ENCODE measurements at regions not wholly inside any gene's neighbourhood (a gene's known extent, or its start where the extent isn't known, plus 50 kb on each side); places are given as distances from the start of the nearest gene placed in this dataset.

DNA sequence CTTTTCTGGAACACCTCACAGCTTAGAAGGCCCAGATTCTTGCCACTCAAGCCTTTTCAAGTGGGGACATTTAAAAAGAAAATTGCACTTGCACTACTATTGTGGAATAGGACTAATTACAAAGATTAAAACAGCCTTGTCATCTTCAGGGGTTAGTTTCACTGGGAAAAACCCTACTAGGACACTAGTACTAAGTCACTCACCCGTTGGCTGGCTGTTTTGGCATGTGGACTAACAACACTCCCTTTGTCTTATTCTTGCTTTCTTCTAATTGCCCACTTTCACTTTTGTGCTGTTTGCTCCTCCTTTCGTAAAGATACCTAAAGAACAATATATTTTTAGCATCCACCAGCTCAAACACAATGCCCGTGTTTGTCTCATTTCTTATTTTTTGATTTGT, 200.9 kb upstream of the MID1 start:
- H3K4me3 Mint-ChIP-seq, result no peak overlapping the region
- no peaks in the 10 kb centered on the region for H3K27me3 ChIP-seq (ENCODE audit: control insufficient read depth in 1 of 2, insufficient read depth in 2 of 2, low read length in 2 of 2)
- H3K4me3 ChIP-seq (ENCODE audit: low read length), result no peak overlapping the region
- TF ChIP-seq, protein P1, sequence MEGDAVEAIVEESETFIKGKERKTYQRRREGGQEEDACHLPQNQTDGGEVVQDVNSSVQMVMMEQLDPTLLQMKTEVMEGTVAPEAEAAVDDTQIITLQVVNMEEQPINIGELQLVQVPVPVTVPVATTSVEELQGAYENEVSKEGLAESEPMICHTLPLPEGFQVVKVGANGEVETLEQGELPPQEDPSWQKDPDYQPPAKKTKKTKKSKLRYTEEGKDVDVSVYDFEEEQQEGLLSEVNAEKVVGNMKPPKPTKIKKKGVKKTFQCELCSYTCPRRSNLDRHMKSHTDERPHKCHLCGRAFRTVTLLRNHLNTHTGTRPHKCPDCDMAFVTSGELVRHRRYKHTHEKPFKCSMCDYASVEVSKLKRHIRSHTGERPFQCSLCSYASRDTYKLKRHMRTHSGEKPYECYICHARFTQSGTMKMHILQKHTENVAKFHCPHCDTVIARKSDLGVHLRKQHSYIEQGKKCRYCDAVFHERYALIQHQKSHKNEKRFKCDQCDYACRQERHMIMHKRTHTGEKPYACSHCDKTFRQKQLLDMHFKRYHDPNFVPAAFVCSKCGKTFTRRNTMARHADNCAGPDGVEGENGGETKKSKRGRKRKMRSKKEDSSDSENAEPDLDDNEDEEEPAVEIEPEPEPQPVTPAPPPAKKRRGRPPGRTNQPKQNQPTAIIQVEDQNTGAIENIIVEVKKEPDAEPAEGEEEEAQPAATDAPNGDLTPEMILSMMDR (IDR thresholded peaks at IDR 0.05), result no peak
- no peak overlapping the region for H3K27ac Mint-ChIP-seq
- no peaks in the 10 kb centered on the region for H3K9me3 Mint-ChIP-seq
- intact Hi-C loops (cut with DNase I, micrococcal nuclease), result no loop called here
- H3K36me3 ChIP-seq (ENCODE audit: insufficient read depth, low read length), result no peaks in the 10 kb centered on the region
- DNase-seq (no peak), ATAC-seq (ENCODE audit: poor library complexity) (no peak)
- no peak overlapping the region for H3K27ac ChIP-seq (ENCODE audit: low read depth in 1 of 2, low read length in 2 of 2)
- H3K4me1 ChIP-seq (ENCODE audit: insufficient read depth, low read length), result no peaks in the 10 kb centered on the region
- CTCF ChIA-PET, result no interaction called here
- H3K4me1 Mint-ChIP-seq (ENCODE audit: low read depth), result no peaks in the 10 kb centered on the region
- no peaks in the 10 kb centered on the region for H3K27me3 Mint-ChIP-seq
- H3K9me3 ChIP-seq (ENCODE audit: control insufficient read depth in 1 of 2, insufficient read depth in 1 of 2, low read length in 2 of 2), result no peaks in the 10 kb centered on the region
- H3K36me3 Mint-ChIP-seq (ENCODE audit: low read depth), result no peaks in the 10 kb centered on the region
- POLR2A ChIA-PET, result no interaction called here

DNA sequence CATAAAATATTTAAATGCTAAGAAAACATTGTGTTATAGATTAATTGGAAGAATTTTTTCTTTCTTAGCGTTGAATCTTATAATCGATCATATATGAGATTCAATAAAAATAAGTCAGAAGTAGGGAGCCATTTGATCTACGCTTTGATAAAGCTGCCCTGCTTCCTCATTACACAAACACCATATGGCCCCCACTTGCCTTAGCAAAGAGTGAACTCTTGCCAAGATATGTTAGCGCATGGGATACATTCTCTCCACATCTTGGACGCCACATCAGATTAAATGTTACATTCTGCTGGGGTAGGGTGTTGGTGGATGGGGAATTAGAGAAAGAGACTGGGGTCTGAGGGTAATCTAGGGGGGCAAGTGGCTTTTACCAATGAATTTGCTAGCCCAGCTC, 207.7 kb upstream of the MID1 start:
- Mint-ChIP-seq H3K4me3 (no peak overlapping the region), H3K9me3 (no peaks in the 10 kb centered on the region), H3K36me3 (ENCODE audit: low read depth) (no peaks in the 10 kb centered on the region), H3K27ac (no peak overlapping the region), H3K4me1 (ENCODE audit: low read depth) (no peaks in the 10 kb centered on the region), H3K27me3 (no peaks in the 10 kb centered on the region)
- CTCF ChIA-PET, result no interaction called here
- TF ChIP-seq, protein P1 (IDR thresholded peaks at IDR 0.05), result no peak
- intact Hi-C loops (cut with DNase I, micrococcal nuclease), result no loop called here
- Histone ChIP-seq H3K4me3 (ENCODE audit: low read length) (no peak overlapping the region), H3K27ac (ENCODE audit: low read depth in 1 of 2, low read length in 2 of 2) (no peak overlapping the region), H3K4me1 (ENCODE audit: insufficient read depth, low read length) (no peaks in the 10 kb centered on the region), H3K9me3 (ENCODE audit: control insufficient read depth in 1 of 2, insufficient read depth in 1 of 2, low read length in 2 of 2) (no peaks in the 10 kb centered on the region), H3K27me3 (ENCODE audit: control insufficient read depth in 1 of 2, insufficient read depth in 2 of 2, low read length in 2 of 2) (no peaks in the 10 kb centered on the region), H3K36me3 (ENCODE audit: insufficient read depth, low read length) (no peaks in the 10 kb centered on the region)
- no peak for DNase-seq
- no peak for ATAC-seq (ENCODE audit: poor library complexity)
- POLR2A ChIA-PET, result no interaction called here

DNA sequence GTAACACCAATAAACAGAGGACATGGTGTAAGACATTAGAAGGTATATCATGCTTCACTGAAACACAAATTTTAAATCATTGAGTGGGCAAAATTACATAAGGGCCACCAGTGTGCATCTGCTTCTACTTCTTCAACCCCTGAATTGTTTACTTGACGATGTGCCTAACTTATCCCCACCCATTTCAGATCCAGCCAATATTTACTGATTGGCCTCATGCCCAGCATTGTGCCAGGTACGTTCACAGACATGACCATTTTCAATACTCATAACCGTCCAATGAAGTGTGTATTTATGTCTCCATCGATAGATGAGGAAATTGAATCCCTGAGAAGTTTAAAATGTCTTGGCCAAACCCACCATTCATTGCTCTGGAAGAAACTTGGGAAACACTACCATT, 208.3 kb upstream of the MID1 start:
- Histone ChIP-seq H3K27ac (ENCODE audit: low read depth in 1 of 2, low read length in 2 of 2) (no peak overlapping the region), H3K4me3 (ENCODE audit: low read length) (no peak overlapping the region), H3K9me3 (ENCODE audit: control insufficient read depth in 1 of 2, insufficient read depth in 1 of 2, low read length in 2 of 2) (no peaks in the 10 kb centered on the region), H3K36me3 (ENCODE audit: insufficient read depth, low read length) (no peaks in the 10 kb centered on the region), H3K27me3 (ENCODE audit: control insufficient read depth in 1 of 2, insufficient read depth in 2 of 2, low read length in 2 of 2) (no peaks in the 10 kb centered on the region), H3K4me1 (ENCODE audit: insufficient read depth, low read length) (no peaks in the 10 kb centered on the region)
- Mint-ChIP-seq H3K36me3 (ENCODE audit: low read depth) (no peaks in the 10 kb centered on the region), H3K9me3 (no peaks in the 10 kb centered on the region), H3K27me3 (no peaks in the 10 kb centered on the region), H3K4me3 (no peak overlapping the region), H3K4me1 (ENCODE audit: low read depth) (no peaks in the 10 kb centered on the region), H3K27ac (no peak overlapping the region)
- ChIA-PET CTCF (no interaction called here), POLR2A (no interaction called here)
- intact Hi-C loops (cut with DNase I, micrococcal nuclease), result no loop called here
- no peak for ATAC-seq (ENCODE audit: poor library complexity)
- TF ChIP-seq, protein P1 (IDR thresholded peaks at IDR 0.05), result no peak
- DNase-seq, result no peak

Measured in CD4-positive, alpha-beta T cell (primary cell).